Tibial nerve (tissue), 3 donors: ENCODE measurements at regions not wholly inside any gene's neighbourhood (a gene's known extent, or its start where the extent isn't known, plus 50 kb on each side); places are given as distances from the start of the nearest gene placed in this dataset.

ENCODE experiments used
- CTCF ChIP-seq, 5 experiments: fragments of 200-600 bp in 3 of 5; fragments of 450-650 bp in 2 of 5; sonication (generic) in 3 of 5; IDR thresholded peaks; one replicate each; pipeline ENCODE4 v1.5.1; 2016 to 2019; ENCODE audit warnings: antibody characterized with exemption in 5 of 5, mild to moderate bottlenecking in 3 of 5, moderate library complexity in 2 of 5
- POLR2A ChIP-seq, 2 donors: fragments of 450-650 bp; IDR thresholded peaks; one replicate each; pipeline ENCODE4 v1.6.1; 2017; ENCODE audit warnings: antibody characterized with exemption in 2 of 2, mild to moderate bottlenecking in 2 of 2, moderate library complexity in 2 of 2

GRCh38 chr9:88826771-88827181, 164.5 kb upstream of the S1PR3 start:
- TF ChIP-seq CTCF (IDR thresholded peaks at IDR 0.05) (no peak), POLR2A (IDR thresholded peaks at IDR 0.05) (no peak)
